Urinary bladder (tissue), 3 donors: ENCODE measurements at regions not wholly inside any gene's neighbourhood (a gene's known extent, or its start where the extent isn't known, plus 50 kb on each side); places are given as distances from the start of the nearest gene placed in this dataset.
"Not testable (repeated sequence)": the region's sequence is repeated elsewhere in the genome, so short reads cannot be mapped to it uniquely, and the experiment has no call there.

Experiments
- DNase-seq: peaks from one replicate; pipeline ENCODE4 v3.0.0-alpha.2; 2015; ENCODE audit errors: extremely low spot score
- H3K27ac ChIP-seq: one replicate; pipeline ENCODE4 v1.5.1; 2013; ENCODE audit warnings: low read depth, mild to moderate bottlenecking, moderate library complexity
- H3K36me3 ChIP-seq: one replicate; pipeline ENCODE4 v1.6.1; 2013; ENCODE audit warnings: mild to moderate bottlenecking, moderate library complexity; ENCODE audit not compliant: insufficient read depth
- H3K4me1 ChIP-seq: one replicate; pipeline ENCODE4 v1.6.1; 2013; ENCODE audit warnings: mild to moderate bottlenecking, moderate library complexity; ENCODE audit not compliant: insufficient read depth
- H3K4me3 ChIP-seq: one replicate; pipeline ENCODE4 v1.5.1; 2013; ENCODE audit warnings: low read depth, low read length
- WGBS: extraction: QIAGEN DNeasy Blood & Tissue Kit; methylation state at CpG from one replicate; pipeline ENCODE4 v1.1.7; 2013; 5-methylcytosine and 5-hydroxymethylcytosine counted together
- donor health status: healthy with polysubstance abuse.
- donor health status: healthy.

GRCh38 chr2:87464219-87464618 lies 283.7 kb upstream of the PLGLB2 start:
- WGBS: 83% methylated on average over 2 of the region's 2 CpGs
- H3K36me3 ChIP-seq, H3K27ac ChIP-seq, H3K4me1 ChIP-seq, DNase-seq, H3K4me3 ChIP-seq: not testable (repeated sequence)

GRCh38 chr2:87465730-87466129 lies 282.2 kb upstream of the PLGLB2 start:
- DNase-seq, H3K4me3 ChIP-seq, H3K4me1 ChIP-seq, H3K36me3 ChIP-seq, H3K27ac ChIP-seq: not testable (repeated sequence)
- WGBS: 64% methylated on average over 1 of the region's 3 CpGs

GRCh38 chr2:87466591-87467120 lies 281.2 kb upstream of the PLGLB2 start:
- not testable (repeated sequence) for H3K27ac ChIP-seq, H3K36me3 ChIP-seq, H3K4me1 ChIP-seq, H3K4me3 ChIP-seq, DNase-seq
- 88% methylated on average over 7 of the region's 8 CpGs for WGBS

- not testable (repeated sequence) for H3K36me3 ChIP-seq, H3K4me3 ChIP-seq, H3K27ac ChIP-seq, DNase-seq, H3K4me1 ChIP-seq
- 71% methylated on average over 11 of the region's 12 CpGs for WGBS
Observed at GRCh38 chr2:87468429-87468981, 279.4 kb upstream of the PLGLB2 start.

GRCh38 chr2:87469180-87470151 lies 278.4 kb upstream of the PLGLB2 start:
- H3K27ac ChIP-seq, DNase-seq, H3K4me1 ChIP-seq, H3K4me3 ChIP-seq, H3K36me3 ChIP-seq: not testable (repeated sequence)
- WGBS: 76% methylated on average over 19 of the region's 19 CpGs

GRCh38 chr2:87470381-87471380 lies 277.2 kb upstream of the PLGLB2 start:
- H3K4me1 ChIP-seq, H3K36me3 ChIP-seq, H3K4me3 ChIP-seq, DNase-seq, H3K27ac ChIP-seq: not testable (repeated sequence)
- WGBS: 89% methylated on average over 22 of the region's 25 CpGs

- H3K36me3 ChIP-seq, H3K27ac ChIP-seq, DNase-seq, H3K4me1 ChIP-seq, H3K4me3 ChIP-seq: not testable (repeated sequence)
- WGBS: 89% methylated on average over 2 of the region's 3 CpGs
Observed at GRCh38 chr2:87471478-87471877, 276.4 kb upstream of the PLGLB2 start.

DNA sequence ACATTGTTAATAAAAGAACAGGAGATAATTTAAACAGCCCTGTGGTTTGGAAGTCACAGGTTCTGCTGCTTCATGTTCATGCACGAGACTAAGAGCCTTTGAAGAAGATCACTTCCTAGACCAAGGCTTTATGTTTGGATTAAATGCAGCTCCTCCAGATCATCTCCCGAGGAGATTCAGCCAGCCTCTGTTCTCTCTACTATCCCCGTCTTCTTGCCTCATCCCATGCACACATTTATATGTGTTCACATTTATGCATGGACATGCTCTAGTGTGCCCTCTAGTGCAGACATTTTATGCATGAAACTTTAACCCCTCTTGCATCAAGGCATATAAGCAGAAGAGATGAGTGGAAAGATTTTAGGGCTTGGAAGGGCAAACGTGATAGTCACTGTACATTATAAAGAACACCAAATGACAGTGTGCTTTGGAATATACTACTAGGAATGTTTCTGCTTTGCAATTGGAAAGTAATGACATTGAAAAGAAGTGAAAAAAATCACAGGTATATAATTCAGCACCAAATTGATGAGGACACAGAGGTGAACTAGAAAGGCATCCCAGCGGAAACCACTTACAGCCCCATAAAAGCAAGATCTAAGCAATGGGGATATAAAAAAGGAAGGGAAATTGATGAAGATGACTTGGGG lies 271.5 kb upstream of the PLGLB2 start:
- WGBS: 28% methylated on average over 4 of the region's 5 CpGs
- H3K36me3 ChIP-seq, H3K4me3 ChIP-seq, H3K4me1 ChIP-seq, H3K27ac ChIP-seq, DNase-seq: not testable (repeated sequence)

DNA sequence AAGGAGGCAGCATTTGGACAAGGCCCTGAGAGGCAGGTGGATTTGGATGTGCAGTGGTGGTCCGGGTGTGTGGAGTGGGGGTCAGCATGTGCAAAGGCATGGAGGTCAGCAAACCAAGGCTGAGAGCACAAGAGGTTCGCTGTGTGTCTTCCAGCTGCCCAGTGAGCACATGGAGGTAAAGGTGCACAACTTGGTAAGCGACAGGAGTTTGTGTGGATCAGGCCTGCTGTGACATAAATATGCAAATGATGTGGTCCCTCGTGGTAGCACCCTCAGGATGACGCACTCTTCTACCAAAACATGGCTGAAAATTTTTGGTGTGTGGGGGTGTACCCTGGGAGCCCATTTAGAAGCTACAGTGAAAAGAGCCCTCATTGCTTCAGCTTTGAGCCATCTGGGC lies 271.0 kb upstream of the PLGLB2 start:
- H3K4me1 ChIP-seq, H3K4me3 ChIP-seq, DNase-seq, H3K36me3 ChIP-seq, H3K27ac ChIP-seq: not testable (repeated sequence)
- WGBS: 84% methylated on average over 5 of the region's 5 CpGs

- WGBS: 24% methylated on average over 11 of the region's 12 CpGs
- H3K4me1 ChIP-seq, DNase-seq, H3K36me3 ChIP-seq, H3K4me3 ChIP-seq, H3K27ac ChIP-seq: not testable (repeated sequence)
Observed at GRCh38 chr2:87477669-87478428, 270.0 kb upstream of the PLGLB2 start.

DNA sequence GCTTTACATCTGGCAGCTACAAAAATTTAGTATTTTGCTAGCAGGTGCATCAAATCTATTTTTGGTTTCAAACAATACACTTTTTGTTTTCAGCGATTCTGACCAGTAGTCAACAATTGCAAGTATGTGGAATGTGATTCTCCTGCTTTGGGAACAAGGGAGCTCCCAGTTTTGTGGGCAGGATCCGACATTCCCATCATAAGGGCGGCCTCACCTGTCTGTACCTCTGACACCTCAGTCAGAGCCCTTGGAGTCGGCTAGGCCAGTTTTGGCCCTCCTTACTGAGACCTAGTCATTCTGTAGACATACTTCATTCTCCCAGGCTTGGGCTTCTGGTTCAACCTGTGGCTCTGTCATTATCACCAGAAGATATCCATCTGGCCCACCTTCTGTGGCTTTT lies 269.0 kb upstream of the PLGLB2 start:
- not testable (repeated sequence) for H3K4me1 ChIP-seq, DNase-seq, H3K36me3 ChIP-seq, H3K27ac ChIP-seq, H3K4me3 ChIP-seq
- 96% methylated on average over 4 of the region's 4 CpGs for WGBS

DNA sequence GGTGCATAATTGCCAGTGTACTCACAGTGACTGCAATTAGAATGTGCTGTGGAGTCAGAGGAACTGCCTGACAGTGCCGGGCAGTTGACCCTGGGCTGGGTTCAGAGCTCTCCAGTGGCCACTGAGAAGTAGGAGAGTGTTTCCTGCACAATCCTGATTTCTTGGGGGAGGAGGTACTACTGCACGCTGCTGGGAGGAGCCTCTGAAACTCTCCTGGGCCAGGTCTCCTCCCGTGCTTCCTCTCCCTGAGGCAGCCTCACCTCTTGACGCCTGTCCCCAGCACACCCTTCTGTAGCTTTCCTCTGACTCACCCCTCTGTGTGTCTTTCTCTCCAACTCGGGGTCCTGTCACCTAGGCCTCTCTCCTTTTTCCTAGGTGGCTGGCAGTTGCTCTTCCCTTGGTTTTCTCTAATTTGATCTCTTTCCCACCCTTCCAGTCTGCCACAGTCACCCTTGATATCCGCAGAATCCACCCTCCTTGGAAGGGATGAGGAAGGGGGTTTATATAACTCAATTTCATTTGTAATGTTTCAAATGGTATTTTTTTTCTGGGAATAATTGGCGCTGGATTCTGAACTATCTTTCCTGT lies 264.7 kb upstream of the PLGLB2 start:
- H3K4me3 ChIP-seq, H3K36me3 ChIP-seq, DNase-seq, H3K4me1 ChIP-seq, H3K27ac ChIP-seq: not testable (repeated sequence)
- 71% methylated on average over 7 of the region's 7 CpGs for WGBS
